Esophagus squamous epithelium (tissue), 4 donors: ENCODE measurements at regions not wholly inside any gene's neighbourhood (a gene's known extent, or its start where the extent isn't known, plus 50 kb on each side); places are given as distances from the start of the nearest gene placed in this dataset.

Experiments used
- POLR2A ChIP-seq, 4 donors: fragments of 450-650 bp; IDR thresholded peaks; one replicate each; pipeline ENCODE4 v1.6.1; 2017; ENCODE audit warnings: antibody characterized with exemption in 4 of 4, mild to moderate bottlenecking in 4 of 4, moderate library complexity in 3 of 4
- TF ChIP-seq, protein P1 (sequence below), 6 experiments: fragments of 450-650 bp in 4 of 6; fragments of 200-600 bp in 2 of 6; sonication (generic) in 2 of 6; IDR thresholded peaks; one replicate each; pipeline ENCODE4 v1.5.1; 2016 to 2019; ENCODE audit warnings: antibody characterized with exemption in 6 of 6, mild to moderate bottlenecking in 4 of 6, moderate library complexity in 4 of 6

DNA sequence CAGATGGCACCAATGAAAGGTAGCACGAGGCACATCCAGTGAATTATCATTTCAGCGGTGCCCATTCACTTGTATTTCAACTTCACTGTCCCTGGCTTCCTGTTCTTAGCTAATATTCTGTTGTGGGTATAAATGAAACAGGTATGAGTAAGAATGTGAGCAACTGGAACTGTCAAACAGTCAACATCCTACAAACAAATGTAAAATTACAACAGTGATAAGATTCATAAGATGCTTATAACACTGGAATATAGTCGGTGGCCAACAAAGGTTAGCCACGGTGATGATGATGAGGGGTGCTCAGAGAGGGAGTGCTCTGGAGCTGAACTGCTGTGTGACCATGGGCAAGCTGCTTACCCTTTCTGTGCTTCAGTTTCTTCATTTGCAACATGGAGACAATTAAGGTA, 74.9 kb upstream of the TOX2 start:
- TF ChIP-seq, protein P1, sequence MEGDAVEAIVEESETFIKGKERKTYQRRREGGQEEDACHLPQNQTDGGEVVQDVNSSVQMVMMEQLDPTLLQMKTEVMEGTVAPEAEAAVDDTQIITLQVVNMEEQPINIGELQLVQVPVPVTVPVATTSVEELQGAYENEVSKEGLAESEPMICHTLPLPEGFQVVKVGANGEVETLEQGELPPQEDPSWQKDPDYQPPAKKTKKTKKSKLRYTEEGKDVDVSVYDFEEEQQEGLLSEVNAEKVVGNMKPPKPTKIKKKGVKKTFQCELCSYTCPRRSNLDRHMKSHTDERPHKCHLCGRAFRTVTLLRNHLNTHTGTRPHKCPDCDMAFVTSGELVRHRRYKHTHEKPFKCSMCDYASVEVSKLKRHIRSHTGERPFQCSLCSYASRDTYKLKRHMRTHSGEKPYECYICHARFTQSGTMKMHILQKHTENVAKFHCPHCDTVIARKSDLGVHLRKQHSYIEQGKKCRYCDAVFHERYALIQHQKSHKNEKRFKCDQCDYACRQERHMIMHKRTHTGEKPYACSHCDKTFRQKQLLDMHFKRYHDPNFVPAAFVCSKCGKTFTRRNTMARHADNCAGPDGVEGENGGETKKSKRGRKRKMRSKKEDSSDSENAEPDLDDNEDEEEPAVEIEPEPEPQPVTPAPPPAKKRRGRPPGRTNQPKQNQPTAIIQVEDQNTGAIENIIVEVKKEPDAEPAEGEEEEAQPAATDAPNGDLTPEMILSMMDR (IDR thresholded peaks at IDR 0.05): no peak
- TF ChIP-seq POLR2A (IDR thresholded peaks at IDR 0.05): no peak
